Muscle of arm (tissue), 1 donor: ENCODE measurements at regions not wholly inside any gene's neighbourhood (a gene's known extent, or its start where the extent isn't known, plus 50 kb on each side); places are given as distances from the start of the nearest gene placed in this dataset.
"Not testable (repeated sequence)": the region's sequence is repeated elsewhere in the genome, so short reads cannot be mapped to it uniquely, and the experiment has no call there.

Experiments used
- DNase-seq: peaks from one replicate; pipeline ENCODE4 v3.0.0-alpha.2; 2013

DNA sequence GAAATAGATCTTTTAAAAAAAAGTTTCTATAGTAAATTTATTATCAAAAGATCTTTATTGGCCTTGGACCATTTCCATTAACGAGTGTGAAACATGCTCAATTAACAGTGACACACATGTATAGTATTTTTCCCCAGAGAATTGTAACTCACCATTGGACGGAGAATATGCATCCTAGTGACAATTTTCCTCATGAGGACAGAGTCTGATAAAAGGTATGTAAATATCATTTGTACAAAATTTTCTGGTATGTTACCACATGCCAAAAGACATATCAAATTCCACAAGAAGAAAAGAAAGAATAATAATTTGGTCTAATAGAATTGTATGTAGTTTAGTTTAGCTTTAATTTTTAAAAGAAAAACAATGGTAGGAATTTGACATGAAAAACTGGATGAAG is 1096.0 kb upstream of the FLRT2 start:
- DNase-seq: no peak

DNA sequence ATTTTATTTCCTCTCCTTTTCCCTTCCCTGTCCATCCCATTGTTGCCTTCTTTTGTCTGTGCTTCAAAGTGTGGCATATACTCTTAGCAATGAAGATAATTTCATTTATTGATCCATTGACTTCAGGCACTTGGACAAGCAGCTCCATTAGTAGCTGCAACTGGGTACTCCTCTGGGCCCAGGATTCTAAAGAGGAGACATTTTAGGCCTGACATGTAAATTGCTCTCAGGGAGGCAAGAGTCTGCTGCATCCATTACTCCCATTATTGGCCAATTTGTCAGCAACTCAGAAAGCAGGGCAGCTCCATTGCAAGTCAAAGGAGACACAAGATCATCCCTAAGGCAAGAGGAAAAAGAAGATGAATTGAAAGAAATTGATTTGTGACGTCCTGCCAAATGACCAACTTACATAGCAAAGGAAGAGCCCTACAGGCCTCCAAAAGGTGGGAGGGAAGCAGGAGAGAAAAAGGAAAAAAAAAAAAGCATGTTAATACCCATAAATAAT is 1094.1 kb upstream of the FLRT2 start:
- no peak for DNase-seq

DNA sequence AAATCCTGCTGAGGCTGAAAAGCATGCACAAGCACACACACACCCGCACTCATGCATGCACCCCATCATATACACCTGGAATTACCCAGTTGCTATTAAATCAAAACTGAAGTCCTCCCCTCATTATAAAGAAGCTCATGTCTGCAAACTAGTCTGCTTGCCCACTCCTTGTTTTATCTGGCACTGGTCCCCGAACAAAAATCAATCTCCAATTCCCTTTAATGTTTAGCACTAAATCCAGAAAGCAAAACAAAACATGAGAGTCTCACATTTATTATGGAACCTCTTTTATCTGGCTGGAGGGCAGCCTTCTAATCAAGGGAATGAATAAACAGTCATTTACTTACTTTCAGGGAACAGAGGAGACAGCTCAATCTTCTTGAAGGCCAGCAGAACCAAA is 1093.4 kb upstream of the FLRT2 start:
- no peak for DNase-seq

DNA sequence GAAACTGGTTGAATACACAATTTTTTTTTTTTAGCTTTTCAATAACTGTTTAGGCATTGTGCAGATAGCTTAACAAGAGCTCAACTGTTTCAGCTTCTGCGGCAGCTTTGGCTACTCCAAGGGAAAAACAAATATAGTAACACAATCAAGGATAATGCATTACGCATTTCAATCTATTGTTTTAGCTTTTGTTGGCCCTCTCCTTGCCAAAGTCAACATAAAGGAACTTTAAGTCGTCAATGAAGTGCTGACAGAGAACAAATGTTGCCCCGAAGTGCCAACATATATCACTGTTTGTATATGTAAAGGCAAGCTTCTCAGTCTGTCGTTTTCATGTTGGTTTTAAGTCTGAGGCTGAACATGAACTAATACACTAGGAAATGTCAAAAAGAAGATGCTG is 1087.4 kb upstream of the FLRT2 start:
- DNase-seq: no peak

DNA sequence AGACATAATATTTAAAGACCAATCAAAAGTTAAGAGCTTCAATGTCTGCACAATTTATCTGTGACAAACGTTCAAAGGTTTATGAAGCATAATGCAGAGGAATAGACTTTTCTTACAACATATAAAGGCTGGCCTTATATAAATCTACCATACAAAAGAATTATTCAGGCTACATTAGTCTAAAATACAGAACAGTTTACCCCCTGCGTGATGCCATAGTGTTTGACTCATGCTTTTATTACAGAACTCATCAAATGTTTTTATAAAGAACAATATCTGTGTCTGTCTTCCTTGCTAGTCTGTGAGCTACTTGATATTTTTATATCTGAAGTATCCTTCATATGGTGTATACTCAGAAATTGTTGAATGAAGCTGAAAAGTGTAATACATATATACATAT is 1084.5 kb upstream of the FLRT2 start:
- DNase-seq: no peak

DNA sequence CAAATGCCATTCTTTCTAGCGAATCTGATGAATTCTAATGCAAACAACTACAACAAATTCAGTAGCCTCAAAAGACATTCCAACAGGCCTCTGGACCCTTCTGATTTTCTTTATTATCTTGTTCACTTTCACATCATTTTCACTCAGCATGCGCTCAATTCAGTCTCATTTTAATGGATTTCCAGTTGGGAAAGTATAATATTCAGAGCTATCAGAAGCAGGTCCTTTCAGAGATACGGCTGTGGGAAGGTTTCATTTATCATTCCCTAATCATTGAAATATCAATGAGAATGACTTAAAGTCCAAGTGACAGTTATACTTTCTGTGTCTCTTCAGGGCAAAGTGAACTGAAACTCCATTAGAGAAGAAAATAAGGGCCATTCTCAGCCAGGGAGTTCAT is 1083.7 kb upstream of the FLRT2 start:
- DNase-seq: no peak

DNA sequence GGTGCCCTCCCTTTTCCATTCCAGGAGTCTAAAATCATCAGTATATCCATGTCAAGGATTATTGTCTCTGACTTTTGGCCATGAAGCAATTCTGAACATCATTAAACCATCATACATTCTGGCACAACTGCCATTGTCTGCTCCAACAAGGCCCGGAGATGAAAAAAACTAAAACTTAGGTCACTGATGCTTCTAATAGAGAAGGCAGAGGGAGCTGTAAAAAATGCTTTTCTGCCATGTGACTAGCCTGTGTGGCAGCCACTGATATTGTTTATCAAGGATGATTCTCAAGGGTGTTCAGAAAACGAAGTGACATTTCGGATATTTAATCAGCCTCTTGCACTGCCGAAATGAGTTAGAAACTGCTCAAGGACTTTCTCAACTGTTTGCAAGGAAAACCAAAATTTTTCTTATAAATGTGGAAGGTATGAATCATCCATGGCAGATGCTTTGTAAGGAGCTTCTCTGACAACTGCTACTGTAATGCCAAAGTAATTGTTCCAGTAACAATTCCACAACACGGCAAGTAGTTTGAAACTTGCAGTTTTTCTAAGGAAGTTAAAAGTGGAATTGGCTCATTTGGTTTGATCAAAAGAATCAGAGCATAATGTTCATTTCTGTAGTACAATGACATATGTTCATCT is 1076.5 kb upstream of the FLRT2 start:
- no peak for DNase-seq

DNA sequence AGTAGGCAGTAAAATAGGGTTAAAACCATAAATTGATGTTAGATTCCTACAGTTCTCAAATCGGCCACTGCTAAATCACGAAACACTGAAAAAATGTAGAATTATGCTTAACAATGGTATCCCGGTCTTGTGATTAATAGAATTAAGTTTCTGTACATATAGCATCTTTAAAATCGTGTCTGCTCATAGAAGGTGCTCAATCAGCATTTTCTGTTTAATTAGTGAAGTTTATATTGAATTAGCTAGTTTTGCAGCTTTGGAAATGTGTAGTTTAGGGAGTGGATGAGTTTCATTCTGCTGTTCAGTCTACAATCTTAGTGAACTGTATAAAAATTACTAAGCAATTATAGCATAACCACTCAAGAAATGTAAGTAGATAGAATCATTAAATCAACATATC is 1075.8 kb upstream of the FLRT2 start:
- no peak for DNase-seq

DNA sequence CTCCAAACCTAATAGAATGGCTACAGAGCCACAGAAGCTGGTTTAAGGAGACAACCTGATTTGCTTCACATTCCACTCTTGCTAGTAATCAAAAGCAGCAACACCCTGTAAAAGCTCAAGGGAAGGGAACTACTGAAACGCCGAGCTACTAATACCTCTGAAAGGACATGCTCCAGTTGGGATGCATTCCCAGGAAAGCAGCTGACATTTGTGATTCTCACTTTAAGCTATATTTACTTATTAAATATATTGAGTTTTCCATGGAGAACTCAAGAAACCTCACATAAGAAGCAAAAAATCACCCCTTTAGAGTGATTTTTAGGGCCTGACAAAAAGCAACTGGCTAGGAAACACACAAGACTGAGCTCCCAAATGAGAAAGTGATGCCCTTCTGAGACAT is 1073.0 kb upstream of the FLRT2 start:
- DNase-seq: no peak

DNA sequence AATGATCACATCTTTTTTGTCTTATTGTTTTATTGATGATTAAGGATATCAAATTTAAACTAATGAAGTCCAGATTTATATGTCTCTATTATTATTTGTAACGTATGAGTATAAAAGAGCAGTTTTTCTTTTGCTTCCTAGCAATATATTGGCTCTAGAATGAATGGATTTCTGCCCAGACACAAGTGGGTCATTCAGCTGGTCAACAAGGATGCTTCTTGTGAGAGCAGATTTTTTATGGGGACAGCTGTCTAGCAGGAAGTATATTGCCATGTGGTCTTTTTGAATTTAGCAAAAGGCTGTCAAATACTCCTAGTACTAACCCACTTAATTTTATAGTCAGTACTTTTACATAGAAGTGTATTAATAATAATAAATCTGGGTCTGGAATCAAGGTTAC is 1071.1 kb upstream of the FLRT2 start:
- no peak for DNase-seq

DNA sequence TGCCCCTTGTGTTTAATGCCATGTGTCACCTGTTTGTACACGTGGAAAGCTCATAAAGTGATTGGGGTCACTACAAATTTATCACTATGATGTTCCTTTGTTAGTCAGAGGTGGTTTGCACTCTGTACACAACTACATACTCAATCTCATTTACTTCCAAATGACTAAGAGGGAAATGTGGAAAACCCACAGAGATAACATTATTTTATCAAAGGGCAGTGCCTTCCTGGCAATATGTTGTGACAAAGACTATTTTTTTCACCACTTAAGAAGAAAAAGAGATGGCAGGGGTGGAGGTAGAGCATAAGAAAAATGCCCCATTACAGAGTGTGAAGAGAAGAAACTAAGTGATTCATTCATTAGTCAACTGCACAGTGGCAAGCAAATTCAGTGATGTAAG is 1064.1 kb upstream of the FLRT2 start:
- no peak for DNase-seq

DNA sequence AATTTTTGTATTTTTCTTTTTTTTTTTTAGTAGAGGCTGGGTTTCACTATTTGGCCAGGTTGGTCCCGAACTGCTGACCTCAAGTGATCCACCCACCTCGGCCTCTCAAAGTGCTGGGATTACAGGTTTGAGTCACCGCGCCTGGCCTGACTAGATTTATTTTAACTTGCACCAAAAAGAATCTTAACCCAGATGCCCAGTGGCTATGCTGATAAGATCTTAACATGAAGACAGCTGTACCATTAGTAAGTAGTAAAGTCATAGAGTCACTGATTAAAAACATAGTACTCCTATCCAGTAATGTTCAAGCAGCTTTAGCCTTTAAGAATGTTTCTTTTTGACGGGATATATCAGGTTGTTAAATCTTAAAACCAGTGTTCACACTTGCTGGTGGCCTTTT is 1061.8 kb upstream of the FLRT2 start:
- no peak for DNase-seq

DNA sequence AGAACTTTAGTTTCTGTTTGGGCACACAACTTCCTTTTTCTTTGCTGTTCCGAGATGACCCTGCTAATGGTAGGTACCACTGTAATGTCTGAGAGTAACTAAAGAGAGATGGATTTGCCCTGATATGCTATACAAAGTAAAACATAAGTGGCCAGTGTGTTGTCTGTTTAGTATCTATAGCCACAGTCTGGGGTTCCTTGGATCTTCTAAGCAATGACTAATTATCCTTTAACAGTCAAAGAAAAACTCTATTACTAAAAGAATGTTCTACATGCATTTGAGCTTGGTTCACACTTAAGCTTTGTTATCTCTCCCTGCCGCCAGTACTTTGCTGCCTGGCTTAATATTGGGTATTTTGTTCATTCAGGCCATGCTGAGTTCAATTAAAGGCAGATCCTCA is 1051.9 kb upstream of the FLRT2 start:
- DNase-seq: no peak

DNA sequence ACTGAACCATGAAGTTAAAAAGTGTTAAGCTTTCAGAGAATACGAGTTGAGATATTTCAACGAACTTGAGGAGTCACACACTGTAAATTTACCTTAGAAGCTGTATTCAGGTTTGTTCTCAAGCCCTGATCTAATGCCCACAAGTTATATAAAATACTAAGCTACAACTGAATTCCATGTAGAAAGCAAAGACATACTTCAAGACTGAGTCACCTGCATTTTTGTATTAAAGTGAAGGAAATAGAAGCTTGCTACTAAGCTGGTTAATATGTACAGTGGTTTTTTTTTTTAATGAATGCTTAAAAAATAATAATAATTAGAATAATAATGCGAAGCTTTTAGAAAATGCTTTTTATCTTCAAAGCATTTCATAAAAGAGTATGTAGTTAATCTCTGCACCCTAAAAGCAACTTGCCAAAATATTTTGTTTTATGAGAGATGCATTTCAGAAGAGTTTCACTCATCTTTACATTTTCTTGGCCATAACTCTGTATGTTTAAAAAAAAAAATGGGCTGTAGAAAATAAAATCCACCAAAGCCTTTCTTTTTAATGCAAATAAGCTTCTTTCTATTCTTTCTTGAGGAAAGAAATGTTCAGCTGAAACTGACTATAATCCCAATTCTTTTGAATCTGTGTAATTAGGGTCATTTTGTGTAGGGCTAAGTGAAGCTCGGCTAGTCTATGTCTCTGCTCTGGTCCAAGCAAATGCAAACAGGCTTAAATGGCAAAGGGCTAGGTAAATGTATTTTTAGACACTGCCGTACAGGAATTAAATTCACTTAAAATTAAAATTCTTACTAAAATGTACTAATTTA is 1047.5 kb upstream of the FLRT2 start:
- no peak for DNase-seq

DNA sequence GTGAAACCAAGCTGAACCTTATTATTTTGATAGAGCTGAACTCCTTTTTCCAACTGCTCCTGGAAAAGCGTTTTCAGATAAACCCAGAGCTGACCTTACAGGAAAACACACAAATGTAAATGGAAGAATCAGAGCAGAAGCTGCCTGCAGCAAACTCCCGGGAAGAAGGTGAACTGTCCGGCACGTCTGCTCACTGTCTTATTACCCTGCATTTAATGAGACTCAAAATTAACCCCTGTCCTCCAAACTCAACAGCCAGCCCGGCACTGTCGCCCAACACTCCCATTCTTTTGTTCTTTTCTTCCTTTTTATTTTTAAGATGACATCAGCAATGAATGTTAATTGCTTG is 1046.9 kb upstream of the FLRT2 start:
- DNase-seq: no peak

DNA sequence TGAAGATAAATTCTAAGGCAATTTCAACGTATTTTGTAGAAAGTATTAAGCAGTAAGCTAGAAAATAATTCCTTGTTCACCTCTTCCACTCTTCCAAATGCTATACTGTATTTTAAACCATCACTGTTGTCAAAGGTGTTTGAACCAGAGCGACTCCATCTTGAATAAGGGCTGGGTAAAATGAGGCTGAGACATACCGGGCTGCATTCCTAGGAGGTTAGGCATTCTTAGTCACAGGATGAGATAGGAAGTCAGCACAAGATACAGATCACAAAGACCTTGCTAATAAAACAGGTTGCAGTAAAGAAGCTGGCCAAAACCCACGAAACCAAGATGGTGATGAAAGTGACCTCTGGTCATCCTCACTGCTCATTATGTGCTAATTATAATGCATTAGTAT is 1045.7 kb upstream of the FLRT2 start:
- not testable (repeated sequence) for DNase-seq

DNA sequence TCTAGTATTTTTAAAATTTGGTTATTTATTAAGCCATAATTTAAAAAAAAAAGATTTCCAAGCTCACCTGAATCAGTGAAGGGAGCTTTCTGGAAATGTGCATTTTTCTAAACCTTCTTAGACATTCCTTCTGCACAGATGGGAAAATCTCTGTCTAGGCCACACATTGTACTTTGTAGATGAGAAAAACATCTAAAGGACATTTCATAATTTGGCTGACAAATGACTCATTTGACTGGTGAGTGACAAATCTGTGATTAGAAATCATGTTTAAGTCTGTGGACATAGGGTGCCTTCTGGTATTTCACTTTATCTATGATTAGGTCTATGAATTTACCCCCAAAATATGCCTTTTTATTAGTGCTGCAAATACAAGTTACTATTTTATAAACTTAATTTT is 1044.9 kb upstream of the FLRT2 start:
- DNase-seq: no peak

DNA sequence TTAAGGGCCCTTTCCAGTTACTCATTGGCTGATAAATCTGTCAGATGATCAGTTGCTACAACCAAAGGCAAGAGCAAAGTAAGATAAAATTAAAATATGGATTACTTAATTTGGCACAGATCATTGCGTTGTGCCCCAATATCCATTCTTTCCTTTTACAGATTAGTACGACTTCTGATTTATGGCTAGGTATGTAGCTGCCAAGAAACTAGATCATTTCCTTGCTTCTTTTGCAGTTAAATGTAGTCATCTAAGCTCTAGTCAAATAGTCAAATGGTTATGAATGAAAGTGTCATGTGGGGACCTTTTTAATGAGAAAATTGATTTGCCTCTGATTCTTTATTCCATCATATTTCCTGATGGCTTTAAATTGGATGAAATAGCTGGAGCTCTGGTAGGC is 1039.9 kb upstream of the FLRT2 start:
- no peak for DNase-seq

DNA sequence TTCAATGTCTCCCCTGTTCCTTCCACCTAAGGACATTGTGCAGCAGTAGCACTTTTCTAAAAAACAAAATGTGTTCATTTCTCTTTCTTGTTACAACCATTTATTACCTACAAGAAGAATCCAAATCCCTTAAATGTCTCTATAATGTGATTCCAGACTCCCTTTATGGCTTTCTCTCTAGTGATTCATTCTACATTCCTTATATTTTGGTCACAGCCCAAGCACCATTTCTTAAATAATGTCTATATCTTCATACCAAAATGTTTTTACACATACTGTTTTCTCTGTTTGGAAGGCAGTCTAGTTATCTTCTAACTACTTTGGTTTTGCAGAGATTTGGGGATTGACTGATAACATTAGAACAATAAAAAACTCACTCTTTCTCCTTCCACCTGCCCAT is 1037.3 kb upstream of the FLRT2 start:
- no peak for DNase-seq

DNA sequence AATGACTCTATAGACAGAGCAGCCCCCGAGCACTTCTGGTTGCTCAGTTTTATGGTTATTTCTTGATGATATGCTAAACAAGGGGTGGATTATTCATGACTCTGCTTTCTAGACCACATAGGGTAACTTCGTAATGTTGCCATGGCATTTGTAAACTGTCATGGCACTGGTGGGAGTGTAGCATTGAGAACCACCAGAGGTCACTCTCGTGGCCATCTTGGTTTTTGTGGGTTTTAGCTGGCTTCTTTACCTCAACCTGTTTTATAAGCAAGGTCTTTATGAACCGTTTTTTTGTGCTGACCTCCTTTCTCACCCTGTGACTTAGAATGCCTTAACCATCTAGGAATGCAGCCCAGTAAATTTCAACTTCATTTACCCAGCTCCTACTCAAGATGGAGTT is 1036.2 kb upstream of the FLRT2 start:
- DNase-seq: no peak

DNA sequence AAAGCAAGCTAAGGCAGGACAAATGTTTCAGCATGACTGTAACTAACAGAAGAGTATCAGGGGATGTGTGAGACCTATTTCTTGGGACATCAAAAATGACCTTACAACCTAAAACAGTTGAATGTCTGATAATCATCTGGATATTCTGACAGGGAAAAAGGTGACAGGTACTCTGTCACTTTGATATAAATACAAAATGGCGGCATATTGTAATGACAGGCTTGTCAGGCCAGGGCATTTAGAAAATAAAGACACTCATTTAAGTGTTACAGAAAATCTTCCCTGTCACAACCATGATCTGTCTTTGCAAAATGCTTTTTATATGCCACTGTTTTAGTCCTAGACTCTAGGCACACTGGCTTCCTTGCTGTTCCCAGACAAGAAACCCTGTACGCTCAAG is 1033.3 kb upstream of the FLRT2 start:
- DNase-seq: no peak

DNA sequence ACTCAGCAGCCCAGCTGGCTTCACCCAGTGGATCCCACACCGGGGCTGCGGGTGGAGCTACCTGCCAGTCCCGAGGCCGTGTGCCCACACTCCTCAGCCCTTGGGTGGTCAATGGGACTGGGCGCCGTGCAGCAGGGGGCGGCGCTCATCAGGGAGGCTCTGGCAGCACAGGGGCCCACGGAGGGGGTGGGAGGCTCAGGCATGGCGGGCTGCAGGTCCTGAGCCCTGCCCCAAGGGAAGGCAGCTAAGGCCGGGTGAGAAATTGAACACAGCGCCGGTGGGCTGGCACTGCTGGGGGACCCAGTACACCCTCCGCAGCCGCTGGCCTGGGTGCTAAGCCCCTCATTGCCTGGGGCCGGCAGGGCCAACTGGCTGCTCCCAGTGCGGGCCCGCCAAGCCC is 1017.1 kb upstream of the FLRT2 start:
- not testable (repeated sequence) for DNase-seq

DNA sequence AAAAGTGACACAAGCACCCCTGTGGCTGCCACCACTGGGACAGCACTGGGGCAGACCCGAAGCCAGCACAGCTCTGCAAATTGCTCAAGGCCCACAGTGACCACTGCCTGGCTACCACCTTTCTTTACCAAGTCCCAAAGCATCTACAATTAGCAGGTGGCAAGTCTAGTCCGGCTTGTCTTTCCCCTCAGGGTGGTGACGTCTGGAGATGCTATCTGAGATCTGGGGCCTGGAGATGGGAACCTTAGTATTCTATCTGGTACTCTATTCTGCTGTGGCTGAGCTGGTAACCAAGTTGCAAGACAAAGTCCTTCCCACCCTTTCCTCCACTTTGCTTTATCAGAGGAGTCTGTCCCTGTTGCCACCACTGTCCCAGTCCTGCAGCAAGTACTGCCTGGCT is 1010.1 kb upstream of the FLRT2 start:
- DNase-seq: no peak
